HUES48 (cell line): ENCODE measurements at regions not wholly inside any gene's neighbourhood (a gene's known extent, or its start where the extent isn't known, plus 50 kb on each side); places are given as distances from the start of the nearest gene placed in this dataset.

Experiments used
- H3K27ac ChIP-seq: one replicate; pipeline ENCODE4 v1.7.0; 2013; ENCODE audit warnings: low read depth, low read length, inconsistent platforms
- H3K27me3 ChIP-seq: 2 replicates; pipeline ENCODE4 v1.6.1; 2013; ENCODE audit warnings: mild to moderate bottlenecking, low read length; ENCODE audit not compliant: control insufficient read depth, insufficient read depth
- H3K36me3 ChIP-seq: 2 replicates; pipeline ENCODE4 v1.6.1; 2013; ENCODE audit warnings: low read length; ENCODE audit not compliant: control insufficient read depth, insufficient read depth
- H3K4me1 ChIP-seq: 2 replicates; pipeline ENCODE4 v1.6.1; 2013; ENCODE audit warnings: mild to moderate bottlenecking, low read length; ENCODE audit not compliant: control insufficient read depth, insufficient read depth
- H3K4me3 ChIP-seq: 2 replicates; pipeline ENCODE4 v1.5.1; 2013; ENCODE audit warnings: mild to moderate bottlenecking, low read depth, low read length
- H3K9ac ChIP-seq: 2 replicates; pipeline ENCODE4 v1.6.1; 2013; ENCODE audit warnings: mild to moderate bottlenecking, low read depth, low read length, moderate library complexity
- H3K9me3 ChIP-seq: 2 replicates; pipeline ENCODE4 v1.6.1; 2013; ENCODE audit warnings: low read length; ENCODE audit not compliant: control insufficient read depth, insufficient read depth

- H3K9ac ChIP-seq = no peak overlapping the region
- no peaks in the 10 kb centered on the region for H3K9me3 ChIP-seq
- H3K27ac ChIP-seq = no peak overlapping the region
- no peak overlapping the region for H3K4me3 ChIP-seq
- no peaks in the 10 kb centered on the region for H3K4me1 ChIP-seq
- no peaks in the 10 kb centered on the region for H3K36me3 ChIP-seq
- no peaks in the 10 kb centered on the region for H3K27me3 ChIP-seq
These were observed 216.1 kb upstream of the CDIN1 start for GRCh38 chr15:36363335-36363734.

- H3K4me3 ChIP-seq = no peak overlapping the region
- H3K27me3 ChIP-seq = no peaks in the 10 kb centered on the region
- no peaks in the 10 kb centered on the region for H3K4me1 ChIP-seq
- H3K9ac ChIP-seq = no peak overlapping the region
- no peaks in the 10 kb centered on the region for H3K36me3 ChIP-seq
- no peak overlapping the region for H3K27ac ChIP-seq
- H3K9me3 ChIP-seq = no peaks in the 10 kb centered on the region
These were observed 215.0 kb upstream of the CDIN1 start for GRCh38 chr15:36364377-36364776.

GRCh38 chr15:36365963-36366362 lies 213.5 kb upstream of the CDIN1 start:
- no peaks in the 10 kb centered on the region; the same call in 1 of the 2 replicates for H3K4me1 ChIP-seq
- H3K9me3 ChIP-seq = no peaks in the 10 kb centered on the region
- no peak overlapping the region for H3K27ac ChIP-seq
- H3K9ac ChIP-seq = no peak overlapping the region
- H3K27me3 ChIP-seq = no peaks in the 10 kb centered on the region
- H3K36me3 ChIP-seq = no peaks in the 10 kb centered on the region
- H3K4me3 ChIP-seq = no peak overlapping the region

GRCh38 chr15:36370051-36370730 lies 209.2 kb upstream of the CDIN1 start:
- Histone ChIP-seq H3K4me1 (no peaks in the 10 kb centered on the region; the same call in 1 of the 2 replicates), H3K9me3 (no peaks in the 10 kb centered on the region), H3K9ac (no peak overlapping the region), H3K27ac (no peak overlapping the region), H3K36me3 (no peaks in the 10 kb centered on the region), H3K27me3 (no peaks in the 10 kb centered on the region), H3K4me3 (no peak overlapping the region)

- no peaks in the 10 kb centered on the region for H3K9me3 ChIP-seq
- H3K4me1 ChIP-seq = no peaks in the 10 kb centered on the region; the same call in 1 of the 2 replicates
- H3K36me3 ChIP-seq = no peaks in the 10 kb centered on the region
- no peak overlapping the region for H3K4me3 ChIP-seq
- no peak overlapping the region for H3K27ac ChIP-seq
- H3K9ac ChIP-seq = no peak overlapping the region
- H3K27me3 ChIP-seq = no peaks in the 10 kb centered on the region
These were observed 208.7 kb upstream of the CDIN1 start for GRCh38 chr15:36370731-36371112.

- H3K27ac ChIP-seq = no peak overlapping the region
- H3K4me3 ChIP-seq = no peak overlapping the region
- no peaks in the 10 kb centered on the region; the same call in 1 of the 2 replicates for H3K4me1 ChIP-seq
These were observed 207.9 kb upstream of the CDIN1 start for GRCh38 chr15:36371509-36371908.

GRCh38 chr15:36372968-36373367 lies 206.5 kb upstream of the CDIN1 start:
- Histone ChIP-seq H3K27me3 (no peaks in the 10 kb centered on the region), H3K27ac (no peak overlapping the region), H3K4me1 (no peaks in the 10 kb centered on the region; the same call in 1 of the 2 replicates)

More at GRCh38 chr15:36371509-36371908, 207.9 kb upstream of the CDIN1 start:
- no peaks in the 10 kb centered on the region for H3K9me3 ChIP-seq
- no peak overlapping the region for H3K9ac ChIP-seq
- no peaks in the 10 kb centered on the region for H3K27me3 ChIP-seq
- no peaks in the 10 kb centered on the region for H3K36me3 ChIP-seq

GRCh38 chr15:36373550-36373949 lies 205.9 kb upstream of the CDIN1 start:
- Histone ChIP-seq H3K4me1 (no peaks in the 10 kb centered on the region; the same call in 1 of the 2 replicates), H3K27ac (no peak overlapping the region), H3K9me3 (no peaks in the 10 kb centered on the region), H3K4me3 (no peak overlapping the region), H3K9ac (no peak overlapping the region), H3K27me3 (no peaks in the 10 kb centered on the region), H3K36me3 (no peaks in the 10 kb centered on the region)

More at GRCh38 chr15:36372968-36373367, 206.5 kb upstream of the CDIN1 start:
- Histone ChIP-seq H3K36me3 (no peaks in the 10 kb centered on the region), H3K4me3 (no peak overlapping the region), H3K9ac (no peak overlapping the region), H3K9me3 (no peaks in the 10 kb centered on the region)

GRCh38 chr15:36389107-36389506 lies 190.3 kb upstream of the CDIN1 start:
- no peaks in the 10 kb centered on the region for H3K9me3 ChIP-seq
- H3K9ac ChIP-seq = no peak overlapping the region
- H3K27me3 ChIP-seq = no peaks in the 10 kb centered on the region
- no peak overlapping the region for H3K4me3 ChIP-seq
- H3K4me1 ChIP-seq = no peaks in the 10 kb centered on the region
- no peak overlapping the region for H3K27ac ChIP-seq
- H3K36me3 ChIP-seq = no peaks in the 10 kb centered on the region

GRCh38 chr15:36390491-36390890 lies 188.9 kb upstream of the CDIN1 start:
- Histone ChIP-seq H3K4me3 (no peak overlapping the region), H3K4me1 (no peaks in the 10 kb centered on the region), H3K9ac (no peak overlapping the region), H3K36me3 (no peaks in the 10 kb centered on the region), H3K9me3 (no peaks in the 10 kb centered on the region), H3K27ac (no peak overlapping the region), H3K27me3 (no peaks in the 10 kb centered on the region)

- Histone ChIP-seq H3K27ac (no peak overlapping the region), H3K36me3 (no peaks in the 10 kb centered on the region), H3K27me3 (no peaks in the 10 kb centered on the region)
These were observed 186.7 kb upstream of the CDIN1 start for GRCh38 chr15:36392676-36393266.

More at GRCh38 chr15:36392676-36393266, 186.7 kb upstream of the CDIN1 start:
- no peaks in the 10 kb centered on the region for H3K4me1 ChIP-seq
- H3K4me3 ChIP-seq = no peak overlapping the region
- no peak overlapping the region for H3K9ac ChIP-seq
- no peaks in the 10 kb centered on the region for H3K9me3 ChIP-seq
